NCI-H1436 (cell line): ENCODE measurements at regions not wholly inside any gene's neighbourhood (a gene's known extent, or its start where the extent isn't known, plus 50 kb on each side); places are given as distances from the start of the nearest gene placed in this dataset.
"Not testable (repeated sequence)": the region's sequence is repeated elsewhere in the genome, so short reads cannot be mapped to it uniquely, and the experiment has no call there.

ENCODE experiments used
- DNase-seq: peaks from one replicate; lab custom pipeline; 2025; lab: John Stamatoyannopoulos, UW

DNA sequence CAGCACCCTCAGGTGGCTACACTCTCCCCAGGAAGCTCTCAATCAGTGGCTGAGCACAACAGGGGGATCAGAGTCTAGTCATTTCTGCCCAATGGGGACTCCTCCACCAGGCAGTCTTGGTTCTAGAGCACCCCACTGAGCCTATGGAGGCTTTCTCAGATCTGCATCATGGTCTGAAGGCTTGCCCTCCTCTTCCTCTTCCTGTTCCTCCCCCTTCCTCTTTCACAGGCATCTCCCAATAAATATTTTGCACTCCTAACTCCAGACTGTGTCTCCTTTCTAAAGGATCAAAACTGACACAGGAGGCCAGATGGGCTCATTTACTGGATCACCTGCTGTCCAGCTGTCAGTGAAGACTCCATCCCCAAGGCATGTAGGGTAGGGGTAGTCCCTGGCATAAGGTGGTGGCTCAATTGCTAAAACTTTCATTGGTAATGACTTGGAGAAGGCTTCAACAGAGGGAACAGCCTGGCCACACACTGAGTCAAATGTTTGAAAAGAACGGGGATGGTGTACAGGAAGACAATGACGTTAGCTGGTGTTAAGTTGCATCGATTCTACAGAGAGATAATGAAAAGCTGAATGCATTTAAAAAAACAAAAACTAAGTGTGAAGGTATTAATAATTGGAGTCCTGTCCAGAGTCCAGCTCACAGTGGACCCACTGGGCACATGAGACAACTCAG, 84.2 kb upstream of the SLC2A1 start:
- no peak for DNase-seq

DNA sequence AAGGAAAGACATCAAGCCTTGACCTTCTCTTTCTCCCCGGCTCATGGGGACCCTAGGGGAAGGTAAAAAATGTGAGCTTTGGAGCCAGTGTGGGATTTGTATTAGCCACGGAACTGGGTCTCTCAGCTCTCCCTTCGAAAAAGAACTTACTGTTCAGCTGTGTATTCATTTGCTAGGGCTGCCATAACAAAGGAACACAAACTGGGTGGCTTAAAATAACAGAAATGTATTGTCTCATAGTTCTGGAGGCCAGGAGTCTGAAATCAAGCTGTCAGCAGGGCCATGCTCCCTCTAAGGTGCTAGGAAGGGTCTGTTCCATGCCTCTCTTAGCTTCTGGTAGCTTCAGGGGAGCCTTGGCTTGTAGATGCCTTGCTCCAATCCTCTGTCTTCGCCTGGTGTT, 83.5 kb upstream of the SLC2A1 start:
- DNase-seq: no peak

DNA sequence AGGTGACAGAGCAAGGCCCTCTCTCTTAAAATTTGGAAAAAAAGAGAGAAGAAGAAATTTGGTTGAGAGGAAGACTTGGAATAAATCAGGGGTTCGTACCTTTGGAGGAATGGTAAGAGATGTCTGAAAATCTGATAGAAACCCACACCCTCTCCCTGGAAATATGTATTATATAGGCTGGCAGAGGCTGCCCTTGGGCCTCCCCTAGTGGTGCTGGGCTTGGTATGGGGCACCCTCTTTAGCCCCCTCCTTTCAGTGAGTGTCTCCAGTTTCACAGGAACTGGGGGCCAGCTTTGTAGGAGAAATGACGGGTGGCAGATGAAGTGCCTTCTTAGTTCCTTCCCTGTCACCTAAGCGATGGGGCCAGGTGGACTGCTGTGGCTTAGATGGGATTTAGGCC, 82.9 kb upstream of the SLC2A1 start:
- no peak for DNase-seq

DNA sequence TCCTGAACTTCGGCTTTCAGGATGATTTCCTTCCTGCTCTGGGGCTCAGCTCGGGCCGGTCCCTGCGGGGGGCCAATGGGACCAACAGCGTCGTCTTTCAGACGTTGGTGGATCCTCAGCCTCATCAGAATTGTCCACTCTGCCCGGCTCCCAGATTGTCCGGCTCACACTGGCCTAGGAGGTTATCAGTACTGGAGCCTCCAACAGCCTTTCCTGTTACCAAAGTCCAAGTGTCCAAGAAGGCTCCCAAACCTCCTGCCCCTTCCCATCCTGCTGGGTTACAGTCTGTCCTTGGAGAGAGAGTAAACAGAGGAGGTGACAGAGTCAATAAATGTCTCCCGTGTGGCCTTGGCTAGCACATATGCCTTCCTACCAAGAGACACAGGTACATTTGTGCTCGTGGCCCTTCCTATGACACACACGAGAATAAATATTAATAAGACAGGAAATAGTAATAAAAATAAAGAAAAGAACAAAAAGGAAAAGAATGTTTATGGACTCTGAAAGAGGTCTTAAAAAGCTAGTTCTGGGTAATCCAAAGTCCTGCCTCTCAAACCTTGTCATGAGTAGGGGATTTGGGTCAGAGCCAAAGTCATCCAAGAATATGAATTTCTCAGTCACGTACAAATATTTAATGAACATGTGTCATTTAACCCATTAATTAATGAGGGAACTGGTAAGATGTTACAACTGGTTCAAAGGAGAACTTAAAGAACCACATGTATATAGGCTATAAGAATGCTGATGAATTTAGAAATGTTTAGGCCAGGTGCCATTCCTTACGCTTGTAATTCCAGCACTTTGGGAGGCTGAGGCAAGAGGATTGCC, 80.8 kb upstream of the SLC2A1 start:
- DNase-seq: no peak

DNA sequence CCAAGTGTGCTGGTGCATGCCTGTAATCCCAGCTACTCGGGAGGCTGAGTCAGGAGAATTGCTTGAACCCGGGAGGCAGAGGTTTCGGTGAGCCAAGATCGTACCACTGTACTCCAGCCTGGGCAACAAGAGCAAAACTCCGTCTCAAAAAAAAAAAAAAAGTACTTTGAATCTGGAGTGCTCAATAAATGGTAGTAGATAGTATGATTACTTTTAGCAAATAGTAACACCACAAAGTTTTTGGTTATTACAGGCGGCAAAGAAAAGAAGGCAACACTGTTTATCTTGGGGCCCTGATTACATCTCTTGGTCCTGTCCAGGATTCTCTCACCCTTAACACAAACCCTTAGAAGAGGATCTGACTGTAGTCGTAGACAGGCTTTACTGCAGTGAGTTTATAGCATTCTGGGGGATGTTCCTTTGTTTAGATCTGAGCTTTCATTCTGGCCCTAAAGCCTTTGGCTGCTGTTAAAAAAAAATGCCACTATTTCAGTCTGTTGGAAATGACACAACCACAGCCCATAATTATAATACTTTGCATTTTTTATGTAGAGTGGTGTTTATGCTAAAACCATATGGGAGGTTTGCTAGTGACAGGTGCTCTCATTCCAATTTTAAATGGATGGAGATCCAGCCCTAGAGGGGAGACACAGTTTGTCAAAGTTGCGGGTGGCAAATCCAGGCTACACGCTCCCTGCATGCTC, 79.7 kb upstream of the SLC2A1 start:
- no peak for DNase-seq

DNA sequence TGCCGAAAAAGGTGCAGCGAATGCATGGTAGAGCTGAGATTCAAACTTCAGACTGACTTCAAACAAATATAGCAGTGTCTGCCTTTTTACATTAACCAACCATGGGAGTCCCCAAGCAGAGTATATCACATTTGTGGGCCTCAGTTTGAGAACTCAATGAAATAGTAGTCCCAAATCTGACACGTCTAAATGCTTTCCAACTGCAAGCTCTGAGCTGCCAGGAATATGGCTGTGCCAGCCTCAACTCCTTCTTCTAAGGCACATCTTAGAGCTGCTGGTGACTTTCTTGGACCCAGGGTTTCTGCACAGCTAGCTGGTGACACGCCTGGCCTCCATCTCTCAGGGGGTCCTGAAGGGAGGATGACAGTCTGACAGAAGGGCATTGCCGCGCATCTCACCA, 78.8 kb upstream of the SLC2A1 start:
- no peak for DNase-seq

DNA sequence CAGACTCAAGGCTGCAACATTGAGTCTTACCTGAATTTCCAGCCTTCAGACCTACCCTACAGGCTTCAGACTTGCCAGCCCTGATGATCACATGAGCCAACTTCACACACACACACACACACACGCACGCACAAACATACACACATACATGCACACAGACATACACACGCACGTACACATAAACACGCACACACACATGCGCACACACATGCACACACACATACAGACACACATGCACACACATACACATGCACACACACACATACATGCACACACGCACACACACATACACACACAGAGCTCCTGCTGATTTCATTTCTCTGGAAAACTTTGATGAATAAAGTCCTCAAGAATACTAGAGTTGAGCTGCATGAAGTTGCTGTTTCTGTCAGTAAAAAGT, 78.3 kb upstream of the SLC2A1 start:
- DNase-seq: no peak

DNA sequence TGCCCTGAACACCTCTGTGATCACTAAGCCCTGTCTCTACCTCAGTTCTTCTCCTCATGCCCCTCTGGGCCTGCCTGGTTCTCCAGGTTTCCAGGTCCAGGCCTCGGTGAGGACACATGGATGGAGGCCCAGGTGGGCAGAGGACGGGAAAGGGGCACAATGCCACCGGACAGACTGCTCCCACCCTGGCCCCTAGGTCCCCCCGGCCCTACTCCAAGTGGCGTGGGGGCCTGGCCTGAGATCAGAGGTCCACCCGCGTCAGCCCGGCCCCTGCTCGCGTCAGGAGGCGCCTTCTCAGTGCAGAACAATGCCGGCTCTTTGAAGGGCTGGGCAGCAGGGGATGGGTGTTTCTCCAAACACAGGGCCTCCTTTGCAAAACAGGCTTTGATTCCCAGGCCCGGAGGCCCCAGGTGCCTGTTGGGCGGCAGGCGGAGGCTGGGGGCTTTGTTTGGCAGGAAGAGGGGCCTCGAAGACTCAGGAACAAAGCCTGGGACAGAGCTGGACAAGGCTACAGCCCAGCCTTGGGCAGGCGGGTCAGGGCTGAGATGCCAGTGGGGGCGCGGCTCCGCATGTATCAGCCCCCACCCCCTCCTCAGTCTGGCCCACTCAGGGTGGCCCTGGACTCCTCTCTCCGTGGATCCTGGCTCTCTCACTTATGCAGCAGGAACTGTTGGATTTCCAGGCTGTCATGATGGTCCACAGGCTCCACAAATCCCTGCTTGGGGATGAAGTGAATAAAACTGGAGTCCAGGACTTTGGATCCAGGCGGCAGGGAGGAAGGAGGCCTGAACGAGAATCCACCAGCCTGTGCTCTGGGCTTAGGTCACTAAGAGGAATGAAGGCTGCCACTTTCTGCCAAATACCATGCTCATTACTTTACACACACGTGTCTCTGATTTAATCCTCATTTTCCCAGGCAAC, 77.4 kb upstream of the SLC2A1 start:
- DNase-seq: no peak

DNA sequence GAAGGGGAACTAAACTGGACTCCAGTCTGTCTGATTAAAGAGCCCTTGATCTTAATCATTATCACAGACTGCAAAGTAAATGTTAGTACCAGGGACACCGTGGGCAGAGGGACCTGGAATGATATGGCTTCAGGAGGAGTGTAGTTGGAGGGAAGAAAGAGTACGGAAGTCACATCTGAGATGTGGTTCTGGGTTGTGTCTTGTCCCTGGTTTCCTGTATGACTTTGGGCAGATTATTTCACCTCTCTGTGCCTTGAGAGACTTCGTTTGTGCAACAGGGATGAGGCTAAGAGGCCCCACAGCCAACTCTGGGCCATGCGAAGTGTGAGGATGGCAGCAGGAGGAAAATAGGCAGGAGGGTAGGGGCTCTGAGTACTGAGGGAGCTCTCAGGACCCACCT, 76.1 kb upstream of the SLC2A1 start:
- no peak for DNase-seq

DNA sequence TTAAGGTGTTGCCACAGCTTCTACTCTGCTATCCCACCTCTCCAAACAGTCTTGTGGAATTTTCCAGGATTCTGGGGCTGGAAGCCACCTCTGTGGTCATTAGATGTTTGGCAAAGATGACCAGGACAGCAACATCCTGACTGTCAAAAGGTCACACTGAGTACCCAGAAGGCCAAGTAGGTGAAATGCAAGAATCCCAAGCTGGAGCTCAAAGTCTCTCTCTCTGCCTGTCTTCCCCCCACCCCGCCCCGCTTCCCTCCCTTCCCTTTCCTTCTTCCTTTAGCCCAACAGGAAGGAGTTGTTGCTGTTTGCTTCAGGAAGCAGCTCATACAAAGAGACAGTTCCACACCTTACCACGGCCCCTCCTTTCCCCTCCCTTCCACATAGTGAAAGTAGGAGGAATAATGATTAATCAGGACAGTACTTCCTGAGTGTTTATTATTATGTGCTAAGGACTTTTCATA, 75.6 kb upstream of the SLC2A1 start:
- DNase-seq: no peak

DNA sequence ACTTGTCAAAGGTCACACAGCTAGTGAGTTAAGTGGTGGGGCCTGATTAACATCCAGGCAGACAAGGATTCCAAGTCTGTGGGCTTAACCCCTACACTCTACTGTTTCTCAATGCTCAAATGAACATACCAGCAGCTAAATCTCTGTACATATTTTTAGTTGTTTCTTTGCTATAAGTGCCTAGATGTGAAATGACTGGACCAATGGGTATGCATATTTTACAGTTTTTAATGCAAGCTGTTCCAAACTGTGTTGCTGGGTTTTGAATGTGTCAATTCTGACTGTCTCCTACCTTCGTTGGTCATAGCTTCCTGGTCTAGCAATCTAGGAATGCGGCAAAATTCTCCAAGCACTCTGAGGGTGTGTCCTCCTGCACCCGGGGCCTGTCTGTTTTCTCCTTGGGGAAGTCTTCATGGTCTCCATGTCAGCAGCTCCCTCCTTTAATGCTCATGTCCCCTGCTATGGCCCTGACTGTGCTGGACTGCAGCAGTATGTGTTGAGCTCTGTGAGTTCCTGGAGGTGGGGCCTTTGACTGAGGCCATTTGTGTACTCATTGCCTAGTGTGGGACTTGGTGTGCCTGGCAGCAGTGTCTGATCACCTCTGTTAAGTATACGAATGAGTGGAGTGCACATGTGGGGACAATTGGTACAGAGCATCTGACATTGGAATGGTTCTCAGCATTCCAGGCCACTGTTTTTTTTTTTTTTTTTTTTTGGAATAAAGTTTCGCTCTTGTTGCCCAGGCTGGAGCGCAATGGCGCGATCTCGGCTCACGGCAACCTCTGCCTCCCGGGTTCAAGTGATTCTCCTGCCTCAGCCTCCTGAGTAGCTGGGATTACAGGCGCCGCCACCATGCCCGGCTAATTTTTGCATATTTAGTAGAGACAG, 72.9 kb upstream of the SLC2A1 start:
- DNase-seq: no peak

DNA sequence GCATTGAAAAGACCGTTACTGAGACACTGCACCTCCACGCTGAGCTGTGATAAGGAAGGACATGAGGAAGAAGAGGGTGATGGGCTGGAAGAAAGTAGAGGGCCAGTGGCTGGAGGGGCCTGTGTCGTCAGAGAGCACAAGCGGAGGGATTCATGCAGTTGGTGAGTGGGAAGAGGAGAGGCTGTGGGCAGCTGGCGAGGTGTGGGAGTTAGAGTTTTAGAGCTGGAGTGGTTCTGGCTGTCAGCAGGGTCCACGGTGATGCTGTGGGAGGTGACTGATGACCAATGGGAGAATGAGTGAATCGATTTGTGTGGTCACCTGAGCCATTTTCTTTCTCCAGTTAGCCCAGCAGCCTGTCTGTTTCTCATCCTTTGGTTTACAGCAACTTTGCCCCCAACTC, 66.2 kb upstream of the SLC2A1 start:
- DNase-seq: no peak

DNA sequence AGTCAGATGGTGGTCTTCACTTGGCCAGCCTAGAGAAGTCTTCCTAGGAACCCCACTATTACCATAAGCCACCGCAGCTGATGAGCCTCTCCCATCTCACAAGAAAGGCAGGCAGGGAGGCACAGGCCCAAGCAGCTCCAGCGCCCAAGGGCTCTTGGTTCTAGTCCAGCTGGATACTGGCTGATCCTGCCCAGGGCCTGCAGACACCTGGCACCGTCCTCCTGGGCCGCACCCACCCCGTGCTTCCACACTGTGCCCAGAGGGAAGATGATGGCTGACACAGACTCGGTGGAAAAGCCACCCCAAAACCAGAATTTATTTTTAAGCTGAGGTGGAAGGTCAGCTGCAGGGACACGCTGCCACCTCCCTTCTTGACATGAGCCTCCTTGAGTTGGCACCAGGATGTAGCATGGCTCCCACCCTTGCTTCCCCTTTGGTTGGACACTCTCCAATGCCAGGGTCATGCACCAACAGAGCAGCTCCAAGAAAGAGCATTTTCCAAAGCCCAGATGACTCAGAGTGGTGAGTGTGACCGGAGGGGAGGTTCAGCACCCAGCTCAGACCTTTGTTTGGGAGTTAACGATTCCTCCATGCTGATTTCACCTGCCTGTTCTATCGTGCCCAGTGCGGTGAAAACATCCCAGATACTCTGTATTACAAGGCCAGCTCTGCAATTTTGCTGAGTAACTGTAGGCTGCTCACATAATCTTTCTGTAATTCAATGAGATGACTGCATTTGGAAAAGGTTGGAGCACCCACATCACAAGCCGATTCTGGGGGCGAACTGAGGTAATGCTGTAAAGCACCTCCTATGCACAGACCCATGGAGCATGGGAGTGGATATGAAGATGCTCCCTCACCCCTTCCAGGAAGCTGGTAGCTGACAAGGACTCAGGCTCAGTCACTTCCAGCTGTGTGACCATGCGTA, 63.1 kb upstream of the SLC2A1 start:
- no peak for DNase-seq

DNA sequence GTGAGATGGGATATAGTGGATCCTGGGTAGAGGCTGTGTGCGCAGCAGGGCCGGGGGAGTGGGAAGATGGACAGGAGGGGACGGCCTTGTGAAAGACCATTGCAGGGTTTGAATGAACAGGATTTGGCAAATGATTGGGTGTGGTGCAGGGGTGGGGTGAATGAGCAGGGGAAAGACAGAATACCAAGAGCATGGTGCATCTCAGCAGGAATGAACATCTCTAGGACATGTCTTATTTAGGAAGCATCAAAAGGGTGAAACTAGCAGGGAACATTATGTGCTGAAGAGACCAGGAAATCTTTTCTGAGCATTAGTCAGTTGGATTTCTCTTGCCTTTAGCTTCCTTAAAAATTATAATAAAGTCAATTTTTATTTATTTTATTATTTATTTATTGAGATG, 60.6 kb upstream of the SLC2A1 start:
- DNase-seq: no peak

DNA sequence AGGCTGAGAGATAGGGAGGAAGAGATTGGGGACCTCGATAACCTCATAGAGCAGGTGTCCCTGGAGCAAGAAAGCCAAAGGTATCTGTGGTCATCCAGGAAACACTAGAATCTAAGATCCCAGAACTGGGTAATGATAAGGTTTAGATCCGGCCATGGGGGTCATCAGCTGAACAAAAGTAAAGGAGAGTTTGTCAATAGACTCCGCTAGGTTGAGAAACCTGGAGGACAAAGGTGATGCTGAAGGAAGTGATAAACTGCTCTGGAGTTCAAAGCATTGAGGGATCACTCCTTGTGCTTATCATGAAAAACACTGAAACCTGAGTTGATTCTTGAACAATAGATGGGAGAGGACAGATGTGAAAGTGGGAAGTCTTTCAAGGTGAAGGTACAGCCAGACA, 59.5 kb upstream of the SLC2A1 start:
- DNase-seq: no peak

DNA sequence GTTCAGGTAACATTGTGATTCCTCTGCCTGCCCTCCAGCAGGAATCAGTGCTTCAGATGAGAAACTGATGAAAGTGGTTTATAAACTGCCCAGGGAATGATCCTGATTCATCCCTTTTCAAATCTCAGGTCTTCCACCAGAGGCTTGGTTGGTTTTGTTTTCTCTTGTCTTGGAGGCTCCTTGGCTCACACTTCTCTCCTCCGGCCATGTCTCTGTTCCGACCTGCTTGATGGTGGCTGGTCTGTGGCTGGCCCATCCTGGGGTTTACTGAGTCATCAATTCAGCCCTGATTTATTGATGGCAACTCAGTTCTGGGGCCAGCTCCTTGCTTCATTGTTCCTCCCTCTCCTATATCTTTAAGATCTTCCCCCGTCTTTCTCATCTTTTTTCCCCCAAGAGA, 56.6 kb upstream of the SLC2A1 start:
- no peak for DNase-seq

DNA sequence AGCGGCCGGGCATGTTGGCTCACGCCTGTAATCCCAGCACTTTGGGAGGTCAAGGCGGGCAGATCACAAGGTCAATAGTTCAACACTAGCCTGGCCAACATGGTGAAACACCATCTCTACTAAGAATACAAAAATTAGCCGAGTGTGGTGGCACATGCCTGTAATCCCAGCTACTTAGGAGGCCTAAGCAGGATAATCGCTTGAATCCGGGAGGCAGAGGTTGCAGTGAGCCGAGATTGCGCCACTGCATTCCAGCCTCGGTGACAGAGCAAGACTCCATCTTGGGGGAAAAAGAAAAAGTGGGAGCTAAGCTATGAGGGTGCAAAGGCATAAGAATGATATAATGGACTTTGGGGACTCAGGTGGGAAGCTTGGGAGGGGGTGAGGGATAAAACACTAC, 55.9 kb upstream of the SLC2A1 start:
- not testable (repeated sequence) for DNase-seq

DNA sequence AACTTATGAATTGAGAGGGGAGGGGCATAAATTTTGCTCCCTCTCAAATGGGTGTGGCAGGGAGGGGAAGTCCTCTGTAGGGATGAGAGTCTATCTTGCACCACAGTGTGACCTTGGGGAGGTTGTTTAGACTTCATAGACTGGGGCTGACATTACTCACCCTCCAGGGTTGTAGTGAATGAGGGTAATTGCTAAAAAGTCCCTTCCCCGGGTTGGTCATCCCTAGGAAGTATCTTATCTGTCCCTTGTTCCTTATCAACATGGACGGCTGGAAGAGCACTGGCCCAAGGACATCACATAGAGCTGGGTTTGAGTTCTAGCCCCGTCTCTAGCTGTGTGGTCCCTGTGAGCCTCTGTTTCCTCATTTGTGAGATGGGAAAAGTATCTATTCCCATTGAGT, 52.4 kb upstream of the SLC2A1 start:
- no peak for DNase-seq

DNA sequence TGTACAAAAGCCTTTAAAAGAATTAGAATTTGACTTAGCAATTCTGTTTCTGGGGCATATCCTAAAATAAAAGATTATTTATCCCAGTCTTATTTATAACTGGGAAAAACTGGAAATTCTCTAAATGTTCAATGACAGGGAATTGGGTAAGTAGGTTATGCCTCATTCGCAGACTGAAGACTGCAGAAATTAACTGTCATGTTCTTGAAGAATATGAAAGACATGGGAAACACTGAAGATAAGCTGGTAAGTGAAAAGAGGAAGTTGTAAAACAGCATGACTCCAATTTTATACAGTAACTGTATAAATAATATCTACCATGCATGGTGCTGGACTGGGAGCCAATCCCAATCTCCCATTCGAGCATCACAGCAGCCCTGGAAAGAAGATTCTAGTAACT, 50.6 kb upstream of the SLC2A1 start:
- DNase-seq: no peak
